KBM-7 (cell line): ENCODE measurements at regions not wholly inside any gene's neighbourhood (a gene's known extent, or its start where the extent isn't known, plus 50 kb on each side); places are given as distances from the start of the nearest gene placed in this dataset.
"Not testable (repeated sequence)": the region's sequence is repeated elsewhere in the genome, so short reads cannot be mapped to it uniquely, and the experiment has no call there.

Source experiments
- DNase-seq: peaks from one replicate; pipeline ENCODE4 v3.0.0-alpha.2; 2015
- in situ Hi-C: fragments of 300-500 bp; cut with MboI; formaldehyde crosslinking; loops from 2 replicates; pipeline ENCODE4 v1.14.3; 2020; ENCODE audit warnings: low sequenced_read_pairs, low pct_unique_long_range_greater_than_20kb, mixed read lengths

DNA sequence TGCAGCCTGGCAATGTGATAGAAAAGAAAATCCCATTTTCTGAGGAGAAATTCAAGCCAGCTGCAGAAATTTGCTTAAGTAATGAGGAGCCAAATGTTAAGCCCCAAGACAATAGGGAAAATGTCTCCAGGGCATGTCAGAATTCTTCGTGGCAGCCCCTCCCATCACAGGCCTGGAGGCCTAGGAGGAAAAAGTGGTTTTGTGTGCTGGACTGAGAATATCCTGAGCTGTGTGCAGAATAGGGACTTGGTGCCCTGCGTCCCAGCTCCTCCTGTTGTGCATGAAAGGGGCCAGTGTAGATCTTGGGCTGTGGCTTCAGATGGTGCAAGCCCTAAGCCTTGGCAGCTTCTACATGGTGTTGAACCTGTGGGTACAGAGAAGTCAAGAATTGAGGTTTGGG lies 948.3 kb downstream of the METTL15 start:
- DNase-seq, in situ Hi-C loops: not testable (repeated sequence)

DNA sequence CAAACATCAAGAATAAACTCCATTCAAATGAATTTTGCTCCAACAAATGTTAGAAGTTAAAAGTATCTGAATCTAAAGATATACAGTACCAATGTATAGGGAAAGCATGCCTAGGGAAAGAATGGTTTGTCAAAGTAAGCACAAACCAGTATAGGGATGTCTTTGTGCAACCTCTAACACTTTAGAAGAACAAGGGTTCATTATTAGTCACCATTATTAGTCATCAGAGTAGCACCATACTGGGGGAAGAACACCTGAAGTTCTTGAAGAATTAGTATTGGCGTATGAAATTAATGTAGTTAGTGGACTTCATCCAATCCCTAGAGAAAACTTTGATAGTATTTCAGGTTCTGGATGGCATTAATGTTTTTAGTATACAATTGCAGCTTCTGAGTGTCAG lies 943.7 kb downstream of the METTL15 start:
- in situ Hi-C loops = no loop called here
- no peak for DNase-seq

DNA sequence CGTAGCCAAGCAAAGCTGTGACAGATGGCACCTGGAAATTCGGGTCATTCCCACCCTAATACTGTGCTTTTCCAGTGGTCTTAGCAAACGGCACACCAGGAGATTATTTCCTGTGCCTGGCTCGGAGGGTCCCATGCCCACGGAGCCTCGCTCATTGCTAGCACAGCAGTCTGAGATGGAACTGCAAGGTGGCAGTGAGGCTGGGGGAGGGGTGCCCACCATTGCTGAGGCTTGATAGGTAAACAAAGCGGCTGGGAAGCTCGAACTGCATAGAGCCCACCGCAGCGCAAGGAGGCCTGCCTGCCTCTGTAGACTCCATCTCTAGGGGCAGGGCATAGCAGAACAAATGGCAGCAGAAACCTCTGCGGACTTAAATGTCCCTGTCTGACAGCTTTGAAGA lies 942.8 kb downstream of the METTL15 start:
- in situ Hi-C loops = not testable (repeated sequence)

DNA sequence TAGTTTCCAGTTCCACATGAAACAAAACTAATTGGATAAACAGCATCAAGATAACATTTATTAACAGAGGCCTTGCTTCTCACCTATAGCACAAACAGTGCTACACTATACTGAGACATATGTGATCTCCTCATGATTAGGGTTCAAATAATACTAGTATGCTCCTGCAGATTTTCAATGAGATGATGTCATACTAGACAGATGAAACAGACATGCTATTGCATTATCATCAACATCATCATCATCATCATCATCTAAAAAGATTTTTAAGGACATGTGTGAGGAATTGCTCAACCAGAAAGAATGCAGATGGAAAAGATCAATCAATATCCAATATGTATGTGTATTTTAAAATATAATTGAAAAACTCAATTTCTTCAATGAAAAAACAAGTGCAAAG lies 932.3 kb downstream of the METTL15 start:
- in situ Hi-C loops = no loop called here
- no peak for DNase-seq

More for the DNA sequence above, 942.8 kb downstream of the METTL15 start:
- DNase-seq = not testable (repeated sequence)

DNA sequence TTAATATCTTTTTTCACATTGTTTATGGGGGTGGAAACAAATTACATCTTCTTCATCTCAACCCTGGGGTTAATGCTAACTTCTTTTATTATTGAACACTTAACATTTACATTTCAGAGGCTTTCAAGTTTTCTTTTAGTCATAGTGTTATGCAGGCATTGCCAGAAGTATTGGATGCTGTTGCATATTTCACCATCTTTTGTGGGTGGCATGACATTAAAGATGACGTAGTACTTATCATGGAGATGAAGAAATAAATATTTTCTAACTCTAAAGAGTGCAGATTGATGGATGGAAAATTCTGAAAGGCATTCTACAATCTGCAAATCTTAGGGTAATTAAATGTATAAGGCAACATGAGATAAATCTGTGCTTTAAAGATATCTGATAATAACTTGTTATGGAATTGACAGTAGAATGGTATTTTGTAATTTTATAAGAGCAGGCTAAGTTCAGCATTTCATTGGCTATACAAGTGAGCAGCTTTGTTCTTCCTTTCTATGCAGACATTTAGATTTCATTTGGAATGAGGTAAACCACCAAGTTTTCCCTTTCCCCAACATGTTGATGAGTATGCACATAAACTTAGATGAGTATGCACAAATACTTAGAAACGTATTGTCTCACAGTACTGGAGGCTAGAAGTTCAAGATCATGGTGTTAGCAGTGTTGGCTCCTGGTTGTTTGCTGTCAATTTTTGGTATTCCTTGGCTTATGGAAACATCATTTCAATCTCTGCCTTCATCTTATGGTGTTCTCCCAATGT lies 924.4 kb downstream of the METTL15 start:
- no peak for DNase-seq
- in situ Hi-C loops = no loop called here

DNA sequence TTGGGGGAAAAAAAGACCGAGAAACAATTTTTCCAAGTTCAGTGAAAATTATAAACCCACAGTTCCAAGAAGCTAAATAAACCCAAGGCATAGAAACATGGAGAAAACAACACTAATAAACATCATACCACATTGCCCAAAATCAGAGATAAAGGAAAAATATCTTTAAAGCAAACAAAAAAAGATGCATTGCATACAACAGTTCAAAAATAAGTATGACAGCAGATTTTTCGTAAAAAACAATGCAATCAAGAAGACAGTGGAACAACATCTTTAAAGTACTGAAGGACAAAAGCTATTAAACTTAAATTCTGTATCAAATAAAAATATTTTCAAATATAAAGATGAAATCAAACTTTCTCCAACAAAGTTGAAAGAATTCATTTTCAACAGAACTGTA lies 921.3 kb downstream of the METTL15 start:
- no peak for DNase-seq
- in situ Hi-C loops = no loop called here

DNA sequence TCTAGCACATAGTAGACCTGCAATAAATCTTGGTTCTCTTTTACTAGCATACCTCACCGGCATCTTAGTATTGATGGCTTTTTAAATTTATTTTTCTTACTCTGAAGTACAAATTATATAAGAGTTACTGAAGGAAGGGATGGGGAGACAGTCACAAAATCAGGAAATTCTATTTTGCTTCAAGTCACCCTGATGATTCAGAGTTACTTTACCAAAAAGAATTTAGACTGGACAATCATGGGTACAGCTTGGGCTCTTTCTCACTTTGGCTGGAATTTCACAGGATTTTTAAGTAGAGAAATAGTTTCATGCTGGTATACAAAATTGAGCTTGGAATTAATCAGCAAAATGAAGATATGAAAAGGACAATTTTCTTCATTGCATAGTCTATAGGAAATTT lies 919.2 kb downstream of the METTL15 start:
- DNase-seq = no peak
- in situ Hi-C loops = no loop called here

DNA sequence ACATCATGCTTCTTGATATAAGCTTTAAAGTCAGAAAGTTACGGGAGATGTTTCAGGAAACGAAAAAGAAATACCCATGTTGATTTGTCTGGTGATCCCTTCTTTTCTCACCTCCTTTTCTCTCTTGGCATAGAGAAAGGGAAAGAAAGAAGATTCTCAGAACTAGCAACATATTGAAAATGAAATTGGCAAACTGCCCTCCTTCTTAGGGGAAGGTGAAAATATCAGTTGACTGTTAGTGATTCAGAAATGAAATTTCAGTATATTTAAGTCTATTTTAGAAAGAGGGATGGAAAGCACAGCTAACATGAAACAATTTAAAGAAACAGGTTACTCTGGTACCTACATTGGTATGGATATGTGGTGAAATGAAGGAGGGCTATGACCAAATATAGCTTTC lies 918.1 kb downstream of the METTL15 start:
- in situ Hi-C loops = no loop called here

DNA sequence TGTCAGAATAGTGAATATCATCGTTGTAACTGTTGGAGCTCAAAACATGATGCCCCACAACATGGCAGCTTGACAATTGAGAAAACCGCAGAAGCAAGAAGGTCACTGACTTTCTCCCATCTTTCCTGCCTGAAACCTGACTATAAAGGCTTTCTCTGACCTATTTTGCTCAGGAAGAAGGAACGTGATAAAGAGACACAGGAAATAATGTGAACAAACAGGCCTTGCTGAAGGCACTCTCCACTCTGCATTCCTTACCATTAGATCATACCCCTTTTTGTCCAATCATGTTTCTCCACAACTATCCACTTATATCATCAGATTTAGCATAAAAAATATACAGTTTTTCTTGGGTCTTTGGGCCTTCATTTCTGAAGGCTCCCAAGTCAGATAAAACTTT lies 916.8 kb downstream of the METTL15 start:
- in situ Hi-C loops = no loop called here
- DNase-seq = no peak

More for the DNA sequence above, 918.1 kb downstream of the METTL15 start:
- DNase-seq = no peak

DNA sequence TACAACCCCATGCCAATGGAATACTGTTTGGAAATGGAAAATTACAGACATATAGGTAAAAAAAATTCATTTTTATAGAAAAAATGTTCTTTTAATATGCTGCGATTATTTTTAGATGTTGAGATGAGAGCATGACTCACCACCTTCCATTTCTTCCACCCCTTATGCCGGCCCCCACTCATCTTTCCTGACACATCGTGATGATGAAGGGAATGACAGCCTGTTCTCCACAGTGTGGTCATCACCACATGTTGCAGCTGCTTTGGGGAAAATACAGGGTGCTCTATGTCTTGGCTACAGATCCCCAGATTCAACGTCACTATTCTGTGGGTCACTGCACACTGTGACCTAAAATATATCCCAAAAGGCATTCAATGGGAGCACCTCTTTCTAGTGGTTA lies 916.2 kb downstream of the METTL15 start:
- DNase-seq = no peak
- in situ Hi-C loops = no loop called here

DNA sequence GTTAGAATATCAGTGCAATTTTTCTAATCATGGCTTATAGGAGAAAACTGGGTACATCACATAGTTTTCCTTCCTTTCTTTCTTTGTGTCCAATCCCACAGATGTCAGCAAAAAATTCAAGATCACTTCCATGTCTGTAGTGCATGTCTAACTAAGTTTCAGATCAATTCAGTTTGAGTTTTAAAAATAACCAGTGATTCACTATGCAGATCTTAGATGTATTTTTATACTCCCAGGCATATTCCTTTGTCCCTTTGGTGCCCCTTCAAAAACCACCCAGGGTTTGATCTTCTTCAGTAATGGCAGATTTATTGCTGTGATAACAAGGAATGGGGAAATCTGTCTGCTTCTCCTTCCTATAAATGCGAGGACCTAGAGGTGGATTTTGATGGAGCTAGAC lies 915.6 kb downstream of the METTL15 start:
- in situ Hi-C loops = no loop called here
- no peak for DNase-seq

DNA sequence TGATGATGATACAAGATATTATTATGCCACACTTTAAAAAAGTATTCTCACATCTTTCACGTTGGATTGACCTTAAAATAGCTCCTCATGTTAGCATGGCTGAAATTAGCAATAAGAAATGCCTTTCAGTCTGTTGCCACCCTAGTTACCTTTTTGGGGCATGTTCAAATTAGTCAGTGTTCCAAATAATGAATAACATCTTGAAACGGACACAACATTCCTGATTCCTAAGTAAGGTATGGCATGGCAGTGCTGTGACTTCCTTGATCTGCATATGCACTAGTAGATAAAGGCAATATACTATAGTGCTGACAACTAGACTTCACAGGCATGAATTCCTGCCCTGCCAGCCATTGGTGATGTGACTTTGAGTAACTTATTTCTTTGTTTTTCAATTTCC lies 914.5 kb downstream of the METTL15 start:
- in situ Hi-C loops = no loop called here
- no peak for DNase-seq

DNA sequence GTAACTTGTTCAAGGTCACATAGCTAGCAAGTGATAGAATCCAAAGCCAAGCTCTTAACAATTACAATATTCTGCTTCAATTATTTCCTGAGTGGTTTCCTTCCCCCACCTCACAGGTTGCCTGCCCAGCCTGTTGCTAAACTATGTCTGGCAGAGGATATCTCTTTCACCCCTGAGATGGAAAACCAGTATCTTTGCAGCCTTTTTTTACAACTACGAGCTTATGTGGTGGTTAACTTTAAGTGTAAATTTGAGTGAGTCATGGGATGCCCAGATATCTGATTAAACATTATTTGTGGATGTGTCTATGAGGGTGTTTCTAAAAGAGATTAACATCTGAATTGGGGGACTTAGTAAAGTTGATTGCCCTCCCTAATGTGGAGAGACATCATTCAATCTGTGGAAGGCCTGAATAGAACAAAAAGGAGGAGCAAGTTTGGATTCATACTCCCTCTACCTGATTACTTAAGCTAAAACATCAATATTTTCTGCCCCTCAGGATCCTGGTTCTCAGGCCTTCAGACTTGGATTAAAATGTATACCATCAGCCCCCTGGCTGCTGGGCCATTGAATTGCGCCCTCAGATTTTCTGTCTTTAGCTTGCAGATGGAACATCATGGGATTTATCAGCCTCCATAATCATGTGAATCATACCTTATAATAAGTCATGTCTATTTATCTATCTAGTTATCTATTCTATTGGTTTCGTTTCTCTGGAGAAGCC lies 911.9 kb downstream of the METTL15 start:
- in situ Hi-C loops = no loop called here
- no peak for DNase-seq

DNA sequence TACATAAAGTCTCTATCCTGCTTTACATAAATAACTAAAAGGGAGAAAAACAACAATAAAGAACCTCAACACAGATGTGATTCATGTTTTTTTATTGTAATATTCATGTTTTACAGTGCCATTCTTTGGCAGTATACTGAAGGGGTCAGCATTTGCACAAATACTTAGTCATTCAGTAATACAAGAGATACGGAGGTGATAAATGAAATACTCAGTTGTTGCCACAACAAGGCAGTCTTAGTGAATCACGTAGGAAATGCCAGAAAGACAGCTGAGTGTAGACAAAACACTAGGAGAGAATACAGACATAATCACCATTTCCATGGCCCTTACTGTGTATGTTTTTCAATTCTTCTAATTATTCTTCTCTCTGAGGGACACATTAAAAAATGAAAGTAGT lies 910.4 kb downstream of the METTL15 start:
- in situ Hi-C loops = no loop called here

DNA sequence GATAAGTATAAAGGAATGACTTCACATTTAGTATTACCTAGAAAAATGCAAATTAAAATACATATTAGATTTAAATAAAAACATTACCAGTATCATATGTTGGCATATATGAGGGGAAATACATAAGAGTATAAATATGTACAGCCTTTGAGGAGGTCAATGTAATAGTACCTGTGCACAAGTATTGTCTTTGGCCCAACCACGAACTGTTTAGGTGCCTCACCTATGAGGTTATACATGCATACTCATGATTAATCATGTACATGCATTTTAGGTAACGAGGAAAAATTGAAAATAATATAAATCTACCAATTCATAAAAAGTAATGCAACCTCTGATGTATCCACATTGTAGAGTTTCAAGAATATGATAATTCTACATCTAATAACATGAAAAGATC lies 909.8 kb downstream of the METTL15 start:
- no peak for DNase-seq
- in situ Hi-C loops = no loop called here

More for the DNA sequence above, 910.4 kb downstream of the METTL15 start:
- DNase-seq = no peak

DNA sequence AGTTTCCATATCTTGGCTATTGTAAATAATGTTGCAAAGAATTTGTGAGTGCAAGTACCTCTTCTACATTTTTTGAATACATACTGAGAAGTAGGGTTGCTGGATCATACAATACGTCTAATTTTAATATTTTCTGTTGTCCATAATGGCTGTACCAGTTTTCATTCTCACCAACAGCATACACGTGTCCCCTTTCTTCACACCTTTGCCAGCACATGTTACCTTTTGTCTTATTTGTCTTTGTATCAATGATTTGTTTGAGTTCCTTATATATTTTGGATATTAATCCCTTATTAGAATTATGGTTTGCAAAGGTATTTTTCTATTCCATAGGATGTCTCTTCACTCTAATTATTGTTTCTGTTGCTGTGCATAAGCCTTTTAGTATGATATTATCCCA lies 904.3 kb downstream of the METTL15 start:
- DNase-seq = no peak
- in situ Hi-C loops = no loop called here

DNA sequence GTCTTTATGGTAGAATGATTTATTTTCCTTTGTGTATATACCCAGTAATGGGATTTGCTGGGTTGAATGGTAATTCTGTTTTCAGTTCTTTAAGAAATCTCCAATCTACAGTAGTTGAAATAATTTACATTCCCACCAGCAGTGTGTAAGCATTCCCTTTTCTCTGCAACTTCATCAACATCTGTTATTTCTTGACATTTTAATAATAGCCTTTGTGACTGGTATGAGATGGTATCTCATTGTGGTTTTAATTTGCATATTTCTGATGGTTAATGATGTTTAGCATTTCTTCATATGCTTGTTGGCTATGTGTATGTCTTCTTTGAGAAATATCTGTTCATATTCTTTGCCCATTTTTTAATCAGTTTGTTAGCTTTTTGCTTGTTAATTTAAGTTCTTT lies 901.2 kb downstream of the METTL15 start:
- DNase-seq = no peak
- in situ Hi-C loops = no loop called here

DNA sequence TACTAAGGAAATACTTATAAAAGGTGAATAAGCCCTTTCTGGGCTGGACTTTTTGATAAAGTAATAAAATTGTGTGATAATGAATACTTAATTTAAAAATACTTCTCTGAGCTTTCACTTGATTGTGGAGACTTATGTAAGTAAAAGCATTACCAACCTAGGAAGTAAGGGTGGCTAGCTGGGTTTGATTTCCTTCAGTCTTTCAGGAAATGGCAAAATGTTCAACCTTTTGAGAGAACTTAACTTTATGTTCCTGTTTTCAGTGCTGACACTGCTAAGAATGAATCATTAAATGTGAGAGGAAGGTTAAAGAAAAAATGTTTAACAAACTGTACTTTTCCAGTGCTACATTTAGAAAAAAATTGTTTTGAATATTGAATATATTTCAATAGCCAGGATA lies 900.3 kb downstream of the METTL15 start:
- in situ Hi-C loops = no loop called here
- DNase-seq = no peak

DNA sequence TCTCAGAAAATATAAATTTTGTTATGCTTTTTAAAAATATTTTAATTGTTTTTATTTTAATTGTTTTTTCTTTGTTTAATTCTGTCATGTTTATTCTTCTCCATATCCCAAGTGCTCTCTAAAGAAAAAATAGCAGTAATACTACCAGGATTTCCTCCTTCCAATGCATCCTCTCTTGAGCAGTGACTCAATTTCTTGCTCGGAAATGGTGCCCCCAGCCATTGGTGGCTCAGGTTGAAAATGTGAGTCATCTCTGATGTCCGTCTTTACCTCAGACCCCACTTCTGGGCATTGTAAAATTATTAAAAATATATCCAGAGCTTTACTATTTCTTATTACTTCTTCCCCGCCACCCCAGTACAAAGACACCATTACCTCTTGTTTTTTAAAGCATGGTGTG lies 898.5 kb downstream of the METTL15 start:
- in situ Hi-C loops = no loop called here
- DNase-seq = no peak

DNA sequence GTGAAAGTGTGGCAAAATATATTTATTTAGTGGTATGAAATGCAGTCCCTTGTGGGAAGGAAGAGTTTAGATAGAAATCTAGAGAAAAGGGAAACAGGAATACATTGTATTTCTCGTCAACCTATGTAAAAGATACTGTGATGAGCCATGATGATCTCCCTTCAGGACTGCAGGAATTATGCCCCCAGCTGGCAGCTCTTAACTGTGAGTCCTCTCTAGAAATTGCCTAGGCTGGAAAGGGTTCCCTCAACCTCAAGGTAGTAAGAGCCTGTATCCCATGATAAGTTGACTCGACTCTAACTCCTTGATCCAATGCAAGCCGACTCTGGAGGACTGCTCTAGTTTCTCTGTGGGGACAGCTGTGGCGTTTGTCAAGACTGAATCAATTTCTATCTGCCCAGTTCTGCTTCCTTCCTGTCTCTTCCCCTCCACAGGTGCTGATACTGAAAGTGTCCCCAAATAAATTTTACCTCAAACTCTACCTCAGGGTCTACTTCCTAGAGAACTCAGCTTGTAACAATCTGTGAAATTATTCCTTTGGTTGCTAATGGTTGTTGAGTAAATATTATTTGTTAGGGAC lies 897.3 kb downstream of the METTL15 start:
- no peak for DNase-seq
- in situ Hi-C loops = no loop called here
